Esophagus squamous epithelium (tissue), 4 donors: ENCODE measurements at regions not wholly inside any gene's neighbourhood (a gene's known extent, or its start where the extent isn't known, plus 50 kb on each side); places are given as distances from the start of the nearest gene placed in this dataset.

ENCODE experiments used
- POLR2A ChIP-seq, 4 donors: fragments of 450-650 bp; IDR thresholded peaks; one replicate each; pipeline ENCODE4 v1.6.1; 2017; ENCODE audit warnings: antibody characterized with exemption in 4 of 4, mild to moderate bottlenecking in 4 of 4, moderate library complexity in 3 of 4
- TF ChIP-seq, protein P1 (sequence below), 6 experiments: fragments of 450-650 bp in 4 of 6; fragments of 200-600 bp in 2 of 6; sonication (generic) in 2 of 6; IDR thresholded peaks; one replicate each; pipeline ENCODE4 v1.5.1; 2016 to 2019; ENCODE audit warnings: antibody characterized with exemption in 6 of 6, mild to moderate bottlenecking in 4 of 6, moderate library complexity in 4 of 6

DNA sequence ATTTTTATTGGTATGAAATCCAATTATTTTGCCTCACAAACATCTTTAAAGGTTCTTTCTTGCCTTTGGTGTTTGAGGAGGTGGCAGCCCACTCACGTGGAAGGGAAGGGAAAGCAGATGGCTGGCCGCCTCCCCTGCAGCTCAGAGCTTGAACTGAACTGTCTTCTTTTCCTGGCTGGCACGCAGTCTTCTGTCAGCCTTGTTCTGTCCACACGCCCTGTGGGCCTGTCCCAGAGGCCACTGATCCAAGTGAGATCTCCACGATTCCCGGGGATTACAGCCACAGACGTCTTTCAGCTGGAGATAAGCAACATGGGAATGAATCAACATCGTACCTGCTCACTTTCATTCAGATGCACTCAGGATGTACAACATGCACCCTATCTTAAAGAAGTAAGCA is 73.3 kb downstream of the TMEM18 start:
- TF ChIP-seq, protein P1, sequence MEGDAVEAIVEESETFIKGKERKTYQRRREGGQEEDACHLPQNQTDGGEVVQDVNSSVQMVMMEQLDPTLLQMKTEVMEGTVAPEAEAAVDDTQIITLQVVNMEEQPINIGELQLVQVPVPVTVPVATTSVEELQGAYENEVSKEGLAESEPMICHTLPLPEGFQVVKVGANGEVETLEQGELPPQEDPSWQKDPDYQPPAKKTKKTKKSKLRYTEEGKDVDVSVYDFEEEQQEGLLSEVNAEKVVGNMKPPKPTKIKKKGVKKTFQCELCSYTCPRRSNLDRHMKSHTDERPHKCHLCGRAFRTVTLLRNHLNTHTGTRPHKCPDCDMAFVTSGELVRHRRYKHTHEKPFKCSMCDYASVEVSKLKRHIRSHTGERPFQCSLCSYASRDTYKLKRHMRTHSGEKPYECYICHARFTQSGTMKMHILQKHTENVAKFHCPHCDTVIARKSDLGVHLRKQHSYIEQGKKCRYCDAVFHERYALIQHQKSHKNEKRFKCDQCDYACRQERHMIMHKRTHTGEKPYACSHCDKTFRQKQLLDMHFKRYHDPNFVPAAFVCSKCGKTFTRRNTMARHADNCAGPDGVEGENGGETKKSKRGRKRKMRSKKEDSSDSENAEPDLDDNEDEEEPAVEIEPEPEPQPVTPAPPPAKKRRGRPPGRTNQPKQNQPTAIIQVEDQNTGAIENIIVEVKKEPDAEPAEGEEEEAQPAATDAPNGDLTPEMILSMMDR (IDR thresholded peaks at IDR 0.05) = no peak
- TF ChIP-seq POLR2A (IDR thresholded peaks at IDR 0.05) = no peak
